LHCN-M2 (cell line): ENCODE measurements at regions not wholly inside any gene's neighbourhood (a gene's known extent, or its start where the extent isn't known, plus 50 kb on each side); places are given as distances from the start of the nearest gene placed in this dataset.
"Not testable (repeated sequence)": the region's sequence is repeated elsewhere in the genome, so short reads cannot be mapped to it uniquely, and the experiment has no call there.

Source experiments
- DNase-seq: peaks from one replicate; pipeline ENCODE4 v3.0.0-alpha.2; 2012; ENCODE audit warnings: low read depth

GRCh38 chr2:7094231-7094741, 177.1 kb downstream of the RNF144A start:
- DNase-seq = no peak

GRCh38 chr2:7096726-7097352, 179.6 kb downstream of the RNF144A start:
- DNase-seq = no peak

GRCh38 chr2:7097353-7097895, 180.2 kb downstream of the RNF144A start:
- DNase-seq = peak; percentile 26

GRCh38 chr2:7098816-7099215, 181.6 kb downstream of the RNF144A start:
- no peak for DNase-seq

GRCh38 chr2:7099687-7100086, 182.5 kb downstream of the RNF144A start:
- not testable (repeated sequence) for DNase-seq

GRCh38 chr2:7102826-7103225, 185.6 kb downstream of the RNF144A start:
- no peak for DNase-seq

- no peak for DNase-seq
These were observed 191.8 kb downstream of the RNF144A start for GRCh38 chr2:7108792-7109532.

- DNase-seq = no peak
These were observed 192.3 kb downstream of the RNF144A start for GRCh38 chr2:7109533-7109885.

- no peak for DNase-seq
These were observed 194.4 kb downstream of the RNF144A start for GRCh38 chr2:7111626-7112025.

GRCh38 chr2:7115364-7115763, 198.2 kb downstream of the RNF144A start:
- DNase-seq = no peak

GRCh38 chr2:7115906-7116305, 198.7 kb downstream of the RNF144A start:
- no peak for DNase-seq

GRCh38 chr2:7116511-7116910, 199.3 kb downstream of the RNF144A start:
- no peak for DNase-seq

- no peak for DNase-seq
These were observed 199.9 kb downstream of the RNF144A start for GRCh38 chr2:7117076-7117475.

GRCh38 chr2:7118606-7119131, 201.5 kb downstream of the RNF144A start:
- no peak for DNase-seq

- DNase-seq = no peak
These were observed 202.1 kb downstream of the RNF144A start for GRCh38 chr2:7119132-7119835.

GRCh38 chr2:7121851-7122250, 204.6 kb downstream of the RNF144A start:
- no peak for DNase-seq

GRCh38 chr2:7127156-7127555, 209.9 kb downstream of the RNF144A start:
- DNase-seq = no peak

- no peak for DNase-seq
These were observed 210.5 kb downstream of the RNF144A start for GRCh38 chr2:7127687-7128086.

- DNase-seq = no peak
These were observed 214.0 kb downstream of the RNF144A start for GRCh38 chr2:7131261-7131660.

- no peak for DNase-seq
These were observed 215.5 kb downstream of the RNF144A start for GRCh38 chr2:7132753-7133152.

- no peak for DNase-seq
These were observed 216.3 kb downstream of the RNF144A start for GRCh38 chr2:7133521-7133920.

GRCh38 chr2:7140306-7140705, 223.1 kb downstream of the RNF144A start:
- no peak for DNase-seq
